ENCODE measurements at regions not wholly inside any gene's neighbourhood (a gene's known extent, or its start where the extent isn't known, plus 50 kb on each side); places are given as distances from the start of the nearest gene placed in this dataset.

DNA sequence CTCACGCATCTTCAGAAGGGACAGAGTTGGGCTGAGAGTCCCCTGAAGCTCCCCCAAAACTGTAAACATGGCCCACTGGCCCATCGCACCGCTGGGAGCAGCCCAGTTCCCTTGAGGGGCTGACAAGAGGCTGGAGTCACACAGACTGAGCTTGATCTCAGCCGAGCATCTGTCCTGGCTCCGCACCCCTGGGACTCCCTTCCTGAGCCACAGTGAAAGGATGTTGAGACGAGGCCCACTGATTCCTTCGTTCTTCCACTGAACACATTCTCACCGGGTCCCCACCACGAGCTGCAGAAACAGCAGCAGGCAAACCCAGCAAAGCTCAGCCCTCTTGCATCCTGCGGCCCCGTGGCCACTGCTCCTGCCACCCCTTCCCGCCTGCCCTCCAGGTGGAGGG is 145.9 kb upstream of the CIBAR2 start:
- no peak for DNase-seq

DNA sequence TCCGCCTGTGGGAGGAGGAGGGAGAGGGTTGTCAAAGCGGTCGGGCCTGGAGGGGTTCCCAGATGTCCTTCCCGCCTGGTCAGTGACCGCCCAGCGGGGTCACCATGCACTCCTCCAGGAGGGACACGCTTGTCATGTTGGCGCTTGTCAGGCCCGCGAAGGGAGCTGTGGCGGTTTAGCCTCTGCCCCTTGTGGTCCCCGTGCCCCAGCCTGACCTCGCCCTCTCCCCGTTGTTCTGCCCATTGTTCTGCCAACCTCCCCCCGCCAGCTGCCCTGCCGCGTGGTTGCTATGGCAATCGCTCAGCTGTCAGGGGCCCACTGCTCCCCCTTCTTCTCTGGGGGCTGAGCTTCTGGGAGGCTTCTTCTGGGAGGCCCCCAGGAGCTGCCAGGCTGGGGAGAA is 146.4 kb upstream of the CIBAR2 start:
- no peak for DNase-seq

DNA sequence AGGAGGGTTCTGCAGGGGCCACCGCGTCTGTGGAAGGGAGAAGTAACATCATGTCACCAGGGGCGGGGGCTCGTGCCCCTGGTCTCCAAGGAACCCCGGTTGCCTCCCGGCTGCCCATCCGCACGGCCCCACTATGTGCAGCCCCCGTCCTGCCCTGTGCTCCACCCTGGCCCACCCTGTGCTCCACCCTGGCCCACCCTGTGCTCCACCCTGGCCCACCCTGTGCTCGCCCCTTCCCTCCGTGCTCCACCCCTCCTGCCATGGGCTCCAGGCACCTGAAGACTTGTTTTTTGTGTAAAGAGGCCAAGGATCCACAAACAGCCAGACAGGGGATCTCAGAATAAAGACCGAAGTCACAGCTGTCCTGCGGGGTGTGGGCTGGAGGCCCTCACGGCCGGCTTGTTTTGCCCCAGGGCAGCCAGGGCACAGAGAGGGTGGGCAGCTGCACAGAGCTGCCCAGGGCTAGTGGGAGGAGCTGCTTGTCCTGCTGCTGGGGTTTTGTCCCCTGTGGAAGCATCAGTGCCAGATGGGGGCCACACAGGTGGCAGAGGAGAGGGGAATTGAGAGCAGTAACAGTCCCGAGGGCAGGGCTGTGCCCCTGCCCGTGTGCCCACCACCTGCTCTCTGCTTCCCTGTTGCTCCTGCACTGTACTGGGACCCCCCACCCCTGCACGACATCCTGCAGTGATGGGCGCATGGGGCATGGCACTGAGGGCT is 147.0 kb upstream of the CIBAR2 start:
- DNase-seq: no peak

DNA sequence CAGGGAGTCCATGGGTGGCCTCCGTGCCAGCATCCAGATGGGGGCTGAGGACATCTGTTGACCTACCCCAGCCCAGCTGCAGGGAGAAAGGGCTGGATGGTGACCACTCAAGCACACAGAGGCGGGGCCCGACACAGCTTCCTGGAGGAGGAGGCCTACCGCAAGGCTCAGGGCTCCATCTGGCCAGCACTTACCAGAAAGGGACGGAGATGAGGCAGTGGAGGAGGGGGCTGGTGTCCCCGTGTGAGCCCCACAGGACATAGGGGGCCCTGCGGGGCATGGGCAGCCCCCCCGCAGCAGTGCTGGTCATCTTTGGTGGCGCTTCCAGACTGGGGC is 147.5 kb upstream of the CIBAR2 start:
- no peak for DNase-seq

DNA sequence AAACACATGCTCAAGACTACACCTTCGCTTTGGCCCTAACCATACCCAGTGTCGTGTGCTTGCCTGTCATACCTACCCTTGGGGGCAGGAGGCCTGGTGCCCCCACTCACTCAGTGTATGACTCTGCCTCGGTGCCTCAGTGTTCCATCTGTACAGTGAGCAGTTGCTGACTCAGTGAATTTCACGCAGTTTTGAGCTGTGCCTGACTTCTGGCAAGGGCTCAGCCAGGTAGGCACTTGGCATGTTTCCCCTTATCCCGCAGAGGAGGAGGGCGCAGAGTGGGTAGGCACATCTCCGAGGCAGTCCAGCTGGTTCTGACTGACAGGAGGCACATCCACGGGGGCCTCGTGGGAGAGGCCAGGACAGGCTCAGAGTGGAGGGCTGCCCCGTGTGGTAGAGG is 148.9 kb upstream of the CIBAR2 start:
- no peak for DNase-seq

DNA sequence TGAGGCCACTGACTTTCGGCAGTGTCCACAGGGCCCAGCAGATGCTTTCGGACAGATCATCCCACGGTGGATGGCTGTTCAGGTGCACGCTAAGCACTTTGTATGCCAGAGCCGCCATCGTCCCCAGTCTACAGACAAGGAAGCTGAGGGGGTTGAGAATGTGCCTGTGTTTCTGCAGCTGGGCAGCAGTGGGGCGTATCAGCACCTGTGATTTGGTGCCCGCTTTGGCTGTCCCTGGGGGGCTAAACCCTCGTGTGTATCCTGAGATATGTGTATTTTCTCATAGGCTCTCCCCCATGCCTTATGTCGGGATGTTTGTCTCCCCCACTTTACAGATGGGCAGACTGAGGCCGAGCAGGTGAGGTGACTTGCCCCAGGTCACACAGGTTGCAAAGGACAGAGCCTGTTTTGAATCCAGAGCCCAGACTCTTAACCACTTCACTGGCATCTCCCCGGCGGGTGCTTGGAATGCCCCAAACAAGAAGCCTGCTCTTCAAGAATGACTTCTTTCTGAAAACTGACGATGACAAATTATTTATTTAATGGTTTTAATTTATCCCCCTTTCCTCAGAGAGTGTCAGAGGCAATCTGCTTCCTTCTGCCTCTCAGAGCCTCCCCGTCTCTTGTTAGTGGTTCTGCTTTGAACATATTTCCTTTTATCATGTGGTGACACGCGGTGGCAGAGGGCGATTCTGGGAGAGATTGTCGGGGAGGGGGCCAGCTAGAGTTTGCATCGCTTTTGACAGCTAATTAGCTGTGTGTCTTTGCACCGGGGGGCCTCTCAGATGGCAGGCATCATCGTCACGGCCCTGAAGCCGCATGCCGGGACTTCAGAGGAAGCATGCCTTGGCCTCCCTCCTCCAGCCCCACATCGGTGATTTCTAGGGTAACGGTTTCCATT is 149.6 kb upstream of the CIBAR2 start:
- no peak for DNase-seq

DNA sequence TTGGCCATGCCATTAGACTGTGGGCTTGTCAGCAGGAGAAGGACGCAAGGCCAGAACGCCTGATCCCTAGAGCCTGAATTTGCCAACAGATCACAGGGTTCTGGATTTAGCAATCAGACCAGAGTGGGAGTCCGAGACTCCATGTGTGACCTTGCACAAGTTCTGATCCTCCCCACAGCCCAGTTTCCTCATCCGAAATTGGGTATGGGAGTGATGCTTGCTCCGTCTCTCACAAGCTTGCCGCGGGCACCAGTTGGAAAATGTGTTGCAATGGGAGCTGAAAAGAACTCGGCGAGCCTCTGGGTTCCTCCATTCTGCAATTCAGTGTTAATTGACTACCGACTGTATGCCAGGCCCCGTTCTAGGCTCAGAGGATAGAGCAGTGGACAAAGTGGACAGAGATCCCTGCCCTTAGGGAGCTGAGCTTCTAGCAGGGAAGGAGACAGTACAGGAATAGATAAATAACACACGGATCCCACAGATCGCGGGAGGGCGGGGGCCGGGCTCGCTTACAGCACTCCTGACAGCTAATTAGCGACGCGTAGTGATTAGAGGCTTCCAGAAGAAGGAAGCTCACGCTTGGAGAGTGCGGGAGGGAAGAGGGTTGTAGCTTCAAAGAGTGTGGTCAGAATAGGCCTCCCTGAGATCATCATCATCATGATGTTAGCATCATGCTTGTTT is 150.4 kb upstream of the CIBAR2 start:
- DNase-seq: no peak

DNA sequence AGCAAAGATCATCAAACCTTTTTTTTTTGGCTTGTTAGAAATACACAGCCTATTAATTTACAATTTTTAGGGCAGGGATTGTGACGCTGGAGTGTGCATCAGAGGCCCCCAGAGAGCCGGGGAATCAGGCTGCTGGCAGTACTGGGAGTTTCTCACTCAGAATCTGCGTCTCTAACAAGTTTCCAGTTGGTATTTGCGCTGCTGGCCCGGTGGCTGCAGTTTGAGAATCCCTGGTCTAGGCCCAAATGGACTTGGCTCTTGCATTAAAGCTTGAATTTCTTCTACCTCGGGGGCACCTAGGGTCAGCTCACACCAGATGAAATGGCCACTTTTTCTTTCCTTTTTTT is 150.9 kb upstream of the CIBAR2 start:
- no peak for DNase-seq

DNA sequence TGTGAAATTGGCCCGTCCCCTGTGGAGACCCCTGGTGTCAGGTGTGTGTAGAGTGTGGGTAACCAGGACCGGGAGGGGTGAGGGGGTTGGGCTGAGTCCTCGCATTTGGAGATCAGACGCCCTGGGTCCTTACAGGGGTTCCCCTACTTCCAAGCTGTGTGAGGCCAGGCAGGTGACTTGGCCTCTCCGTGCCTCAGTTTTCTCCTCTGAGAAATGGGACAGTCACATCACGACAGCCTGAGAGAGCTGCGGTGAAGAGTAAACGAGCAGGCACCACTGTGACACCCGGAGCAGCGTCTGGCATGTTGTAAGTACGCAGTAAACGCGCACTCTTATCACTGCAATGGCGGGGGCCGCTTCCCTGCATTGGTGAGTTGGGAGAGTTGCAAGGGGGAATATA is 152.5 kb upstream of the CIBAR2 start:
- no peak for DNase-seq

DNA sequence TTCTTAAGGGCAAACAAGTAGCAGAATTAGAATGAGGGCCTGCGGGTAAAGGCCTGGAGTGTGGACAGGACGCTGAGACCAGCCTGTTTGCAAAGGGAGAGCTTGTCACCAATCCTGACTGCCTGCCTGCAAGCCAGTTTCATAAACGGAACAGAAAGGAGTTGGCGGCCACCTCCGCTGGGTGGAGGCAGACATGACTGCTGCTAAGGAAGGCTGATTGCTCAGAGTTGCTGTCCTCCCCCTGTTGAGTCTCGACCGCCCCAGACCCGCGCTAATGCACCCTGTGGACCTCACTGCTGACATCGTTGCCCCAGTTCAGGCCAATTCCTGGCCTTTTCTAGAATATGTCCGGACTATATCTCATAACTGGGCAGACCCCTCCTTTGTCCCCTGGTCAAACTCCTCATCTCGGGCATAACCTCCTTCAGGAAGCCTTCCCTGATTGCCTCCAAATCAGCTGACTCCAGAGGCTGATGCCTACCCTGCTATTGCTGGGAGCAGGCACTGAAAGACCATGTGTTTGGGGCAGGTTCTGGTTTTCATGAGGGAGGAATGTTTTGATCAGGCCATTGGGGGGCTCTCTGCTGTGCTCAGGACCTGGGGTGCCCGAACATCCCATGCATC is 153.0 kb upstream of the CIBAR2 start:
- DNase-seq: no peak

DNA sequence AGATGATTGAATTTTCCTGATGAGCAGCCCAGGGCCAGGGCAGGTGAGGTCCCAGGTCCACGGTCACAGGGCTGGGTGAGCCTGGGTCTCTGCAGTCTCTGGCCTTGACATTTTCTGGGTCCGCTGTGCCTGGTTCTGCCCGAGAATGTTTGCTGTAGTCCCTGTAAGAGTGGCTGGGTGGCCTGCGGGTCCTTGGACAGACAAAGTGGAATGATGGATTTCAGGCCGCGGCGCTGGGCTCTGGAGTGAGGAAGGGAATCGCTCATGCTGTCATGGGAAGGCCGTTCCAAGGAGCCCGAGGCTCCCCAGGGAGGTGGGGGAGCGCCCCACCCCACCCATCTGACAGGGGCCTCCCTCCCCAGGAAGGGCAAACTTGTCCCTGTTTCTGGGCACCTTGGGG is 153.5 kb upstream of the CIBAR2 start:
- no peak for DNase-seq

DNA sequence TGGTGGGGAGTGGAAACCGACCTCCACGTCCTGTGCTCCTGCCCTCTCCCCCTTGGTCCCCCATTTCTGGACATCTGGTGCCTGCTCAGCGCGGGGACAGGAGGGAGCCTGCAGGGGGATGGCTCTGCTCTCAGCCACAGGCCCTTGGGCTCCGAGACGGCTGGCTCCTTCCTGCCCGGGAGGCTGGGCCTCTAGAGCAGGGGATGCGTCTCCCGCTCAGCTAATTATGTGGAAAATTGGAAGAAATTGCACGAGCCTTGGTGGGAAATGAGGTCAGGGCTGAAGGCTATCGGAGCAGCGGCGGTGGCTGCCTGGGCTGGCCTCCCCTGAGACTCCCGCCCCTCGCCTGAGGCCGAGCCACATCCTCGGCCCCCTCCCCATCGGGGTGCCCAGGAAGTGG is 154.6 kb upstream of the CIBAR2 start:
- no peak for DNase-seq

DNA sequence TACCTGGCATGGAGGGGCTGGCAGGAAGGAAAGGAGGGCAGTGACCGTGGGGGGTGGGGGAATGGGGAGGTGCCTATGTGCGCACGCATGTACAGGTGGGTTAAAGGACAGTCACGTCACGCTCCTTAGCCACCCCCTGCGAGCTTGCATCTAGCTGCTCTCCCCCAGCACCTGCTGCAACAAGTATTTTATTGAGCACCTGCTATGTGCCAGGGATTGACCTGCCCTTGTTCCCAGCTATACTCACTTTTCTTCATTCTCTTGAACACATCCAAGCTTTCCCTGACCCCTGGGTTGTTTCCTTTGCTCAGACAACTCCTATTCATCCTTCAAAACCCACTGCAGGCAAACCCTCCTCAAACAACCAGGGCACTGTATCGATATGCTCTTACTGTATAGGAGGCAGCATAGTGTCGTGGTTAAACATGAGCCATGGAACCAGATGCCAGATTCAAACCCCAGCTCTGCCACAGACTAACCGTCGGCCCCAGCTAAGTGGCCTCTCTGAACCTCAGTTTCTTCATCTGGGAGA is 155.2 kb upstream of the CIBAR2 start:
- DNase-seq: no peak

DNA sequence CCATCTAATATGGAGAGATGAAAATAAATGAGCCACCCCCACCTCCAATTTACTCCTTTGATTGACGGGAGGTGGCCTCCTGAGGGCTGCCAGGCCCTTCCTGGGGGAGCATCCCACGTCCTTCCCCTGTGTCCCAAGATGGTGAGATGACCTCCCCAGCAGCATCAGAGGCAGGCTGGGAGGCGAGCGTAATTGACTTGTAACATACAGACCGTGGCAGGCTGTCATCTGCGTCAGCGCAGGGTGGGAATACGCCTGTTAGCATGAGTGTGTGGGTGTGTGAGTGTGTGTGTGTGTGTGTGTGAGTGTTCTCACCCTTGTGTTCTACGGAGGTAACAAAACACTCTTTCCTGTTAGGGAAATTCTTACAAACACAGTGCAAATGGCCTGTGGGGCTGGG is 156.9 kb upstream of the CIBAR2 start:
- no peak for DNase-seq

DNA sequence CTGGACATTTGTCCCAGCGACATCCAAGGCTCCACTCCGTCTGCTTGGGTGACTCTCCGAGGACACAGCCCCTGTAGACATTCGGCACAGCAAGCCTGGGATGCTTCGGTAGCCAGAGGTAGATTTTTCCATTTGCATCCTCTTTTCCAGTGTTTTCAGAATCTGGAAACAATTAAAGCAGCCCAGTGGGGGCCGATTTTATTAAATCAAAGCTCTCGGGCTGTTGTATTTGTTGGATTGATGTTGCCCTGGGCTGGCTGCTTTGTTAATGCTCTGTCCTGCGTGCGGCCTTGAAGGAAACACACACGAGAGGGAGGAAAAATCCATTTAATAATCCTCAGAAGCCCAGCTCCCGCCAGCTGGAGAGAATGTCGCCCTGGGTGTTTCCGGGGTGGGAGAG is 158.1 kb upstream of the CIBAR2 start:
- no peak for DNase-seq

DNA sequence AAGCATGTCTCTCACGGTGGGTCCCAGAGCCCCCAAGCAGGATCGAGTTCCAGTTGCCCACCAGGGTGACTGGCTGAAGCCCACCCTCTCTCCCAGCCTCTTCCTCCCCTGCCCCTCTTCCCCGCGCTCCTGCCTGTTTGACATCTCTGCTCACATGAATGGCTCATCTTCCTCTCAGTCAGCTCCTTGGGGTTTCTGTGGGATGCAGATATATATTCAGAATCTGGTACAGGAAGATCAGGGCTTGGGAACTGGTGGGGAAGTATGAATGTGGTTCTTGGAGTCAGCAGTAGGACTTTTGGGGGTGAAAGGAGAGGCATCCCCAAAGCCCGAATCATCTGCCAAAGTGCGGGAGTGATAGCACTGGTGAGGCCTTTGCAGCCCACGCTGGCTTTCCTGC is 158.9 kb upstream of the CIBAR2 start:
- no peak for DNase-seq

DNA sequence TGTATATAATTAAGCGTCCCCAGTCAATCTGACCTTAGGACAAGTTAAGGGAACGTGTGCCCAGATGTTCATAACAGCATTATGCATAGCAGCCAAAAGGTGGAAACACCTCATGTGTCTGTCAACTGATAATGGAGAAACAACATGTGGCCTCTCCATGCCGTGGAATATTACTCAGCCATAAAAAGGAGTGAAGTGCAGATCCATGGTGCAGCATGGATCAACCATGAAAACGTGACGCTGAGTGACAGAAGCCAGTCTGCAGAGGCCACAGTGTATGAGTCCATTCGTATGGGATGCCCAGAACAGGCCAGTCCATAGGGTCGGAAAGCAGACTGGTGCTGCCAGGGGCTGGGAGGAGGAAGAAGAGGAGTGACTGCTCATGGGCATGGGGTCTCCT is 161.0 kb upstream of the CIBAR2 start:
- DNase-seq: no peak

DNA sequence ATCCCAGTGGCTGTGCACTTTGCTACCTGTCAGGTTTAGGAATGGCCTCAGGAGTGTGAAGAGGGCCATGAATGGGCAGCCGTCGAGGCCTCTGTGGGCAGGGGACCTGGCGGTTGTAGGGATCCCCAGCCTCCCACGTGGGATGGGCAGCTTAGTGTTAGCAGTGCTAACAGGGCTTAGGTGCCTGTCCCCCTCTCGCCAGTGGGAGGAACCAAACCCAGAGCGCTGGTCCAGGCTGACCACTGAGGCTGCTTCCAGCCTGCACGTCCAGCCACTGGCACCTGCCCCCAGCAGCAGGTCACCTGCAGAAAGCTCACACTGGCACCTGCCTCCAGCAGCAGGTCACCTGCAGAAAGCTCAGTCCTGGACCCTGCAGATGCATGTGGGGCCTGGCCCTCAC is 162.2 kb upstream of the CIBAR2 start:
- DNase-seq: no peak

DNA sequence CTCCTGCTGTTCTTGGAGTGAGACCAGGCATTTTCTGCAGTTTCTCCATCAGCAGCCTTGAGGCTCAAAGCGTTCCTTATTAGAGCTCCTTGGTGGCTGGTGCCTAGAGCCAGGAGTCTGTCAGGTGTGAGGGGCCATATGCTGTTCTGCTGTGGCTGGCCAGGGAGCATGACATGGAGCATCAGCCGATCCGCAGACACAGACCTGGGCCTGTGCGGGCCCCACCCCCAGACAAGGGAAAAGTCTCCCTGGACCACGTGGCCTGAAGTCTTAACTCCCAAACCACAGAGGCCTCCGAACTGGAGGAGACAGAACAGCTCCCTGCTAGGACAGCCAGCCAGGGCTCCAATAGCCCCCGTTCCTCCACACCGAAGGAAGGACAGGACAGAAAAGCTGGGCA is 162.7 kb upstream of the CIBAR2 start:
- no peak for DNase-seq

DNA sequence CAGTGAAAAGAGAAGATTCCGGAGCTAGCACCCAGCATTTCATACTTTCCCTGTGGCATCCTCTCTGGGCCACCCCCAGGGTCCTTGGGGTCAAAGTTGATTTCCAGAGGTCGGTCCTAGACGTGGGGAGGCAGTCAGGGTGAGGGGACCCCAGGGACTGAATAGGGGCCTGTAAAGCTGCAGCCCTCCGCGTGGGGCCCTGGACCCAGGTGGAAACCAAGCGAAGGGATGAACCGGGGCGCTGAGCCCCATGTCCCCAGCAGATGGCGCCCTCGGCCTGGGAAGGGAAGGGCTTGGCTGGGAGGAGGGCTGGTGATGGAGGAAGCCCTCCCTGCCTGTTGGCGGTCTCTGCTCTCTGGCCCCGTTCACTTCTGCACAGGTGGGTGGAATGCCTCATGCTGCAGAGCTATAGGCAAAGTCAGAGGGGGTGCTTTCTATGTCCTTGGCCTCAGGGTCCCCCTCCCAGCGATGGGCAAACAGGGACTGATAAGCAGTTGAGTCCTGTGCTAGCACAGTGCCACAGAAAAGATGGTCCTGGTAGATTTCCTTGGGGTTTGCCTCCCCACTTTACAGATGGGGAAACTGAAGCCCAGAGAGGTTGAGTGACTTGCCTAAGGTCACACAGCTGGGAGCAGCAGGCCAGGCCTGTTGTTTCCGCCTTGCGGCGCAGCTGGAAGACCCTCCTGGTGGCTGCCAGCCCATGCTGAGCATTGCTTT is 163.4 kb upstream of the CIBAR2 start:
- DNase-seq: peak; percentile 24 to 27

DNA sequence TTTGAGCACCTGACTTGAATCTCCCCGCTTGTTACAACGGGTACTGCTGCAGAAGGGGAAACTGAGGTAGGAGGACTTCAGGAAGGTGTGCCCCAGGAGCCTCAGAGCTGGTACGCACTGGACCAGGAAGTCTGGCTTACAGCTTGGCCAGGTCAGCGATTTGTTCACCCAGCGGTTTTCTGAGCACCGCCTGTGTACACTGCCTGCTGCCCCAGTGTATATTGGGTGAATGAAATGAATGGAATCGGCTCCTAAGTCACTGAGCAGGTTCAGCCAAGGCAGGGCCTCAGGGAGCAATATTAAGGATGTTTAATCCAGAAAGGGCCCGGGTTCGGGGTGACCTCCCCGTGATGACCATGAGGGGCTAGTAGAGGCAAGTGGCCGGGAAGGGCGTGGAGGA is 164.0 kb upstream of the CIBAR2 start:
- no peak for DNase-seq

DNA sequence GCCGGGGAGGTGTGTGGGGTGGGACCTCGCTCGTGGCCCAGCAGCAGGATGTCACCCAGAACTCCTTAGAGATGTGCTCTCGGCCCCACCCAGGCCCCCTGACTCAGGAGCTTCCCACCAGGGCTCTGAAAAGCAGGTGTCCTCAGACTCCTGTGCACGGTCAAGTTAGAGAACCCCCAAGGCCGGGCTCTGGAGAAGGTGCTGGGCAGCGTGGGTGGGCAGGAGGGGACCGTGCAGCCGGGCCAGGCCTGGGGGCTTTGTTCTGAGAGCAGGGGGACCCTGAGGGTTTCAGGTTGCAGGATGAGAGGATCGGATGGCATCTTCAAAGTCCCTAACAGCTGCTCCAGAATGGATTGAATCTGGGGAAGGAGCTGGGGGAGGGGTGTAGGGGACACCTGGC is 164.4 kb upstream of the CIBAR2 start:
- no peak for DNase-seq

DNA sequence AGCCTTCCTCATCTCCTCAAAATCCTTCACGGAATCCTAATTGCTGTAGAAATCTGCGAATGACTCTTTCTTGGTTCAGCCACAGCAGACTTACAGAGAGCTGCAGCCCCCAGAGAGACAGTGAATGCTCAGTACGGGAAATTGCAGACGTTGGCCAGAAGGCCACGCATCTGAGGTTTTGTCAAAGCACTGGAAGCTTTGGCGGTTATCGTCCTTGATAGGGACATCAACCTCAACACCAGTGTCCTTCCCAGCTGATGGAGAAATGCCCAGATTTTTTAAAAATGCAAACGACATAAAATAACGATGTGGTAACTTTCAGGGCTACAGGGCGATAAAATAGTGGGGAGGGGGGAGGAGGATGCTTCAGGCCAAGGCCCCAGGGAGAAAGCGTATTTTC is 166.6 kb upstream of the CIBAR2 start:
- no peak for DNase-seq

Measured in AML-193 (cell line).